ENCODE measurements at regions not wholly inside any gene's neighbourhood (a gene's known extent, or its start where the extent isn't known, plus 50 kb on each side); places are given as distances from the start of the nearest gene placed in this dataset.
A peak's percentile ranks its signal among the peaks of the same experiment; 100 is the strongest.

GRCh38 chr9:706606-707459, 134.7 kb upstream of the DMRT1 start (continued):
- TF ChIP-seq HES4 (CRISPR knock-in tag; IDR thresholded peaks at IDR 0.05; ENCODE audit: borderline replicate concordance) (no peak), IRF1 (CRISPR knock-in tag; IDR thresholded peaks at IDR 0.05; ENCODE audit: low read depth) (no peak), ZC3H4 (CRISPR knock-in tag; IDR thresholded peaks at IDR 0.05; ENCODE audit: borderline replicate concordance) (peak; percentile 36; the same call in 1 of the 2 replicates), HNF4A (CRISPR knock-in tag; IDR thresholded peaks at IDR 0.05) (no peak; the same call in 1 of the 2 replicates), ZNF674 (CRISPR knock-in tag; IDR thresholded peaks at IDR 0.05; ENCODE audit: low read depth) (no peak), REPIN1 (CRISPR knock-in tag; IDR thresholded peaks at IDR 0.05; ENCODE audit: borderline replicate concordance, low read depth) (no peak), ZNF569 (CRISPR knock-in tag; IDR thresholded peaks at IDR 0.05; ENCODE audit: borderline replicate concordance) (no peak), ZNF607 (CRISPR knock-in tag; IDR thresholded peaks at IDR 0.05; ENCODE audit: borderline replicate concordance) (no peak), SYNCRIP (IDR thresholded peaks at IDR 0.05; ENCODE audit: insufficient read depth, low read depth, low read length) (no peak), ATRX (CRISPR knock-in tag; IDR thresholded peaks at IDR 0.05; ENCODE audit: borderline replicate concordance) (no peak), ZNF274 (CRISPR knock-in tag; IDR thresholded peaks at IDR 0.05) (no peak), SAP130 (CRISPR knock-in tag; IDR thresholded peaks at IDR 0.05; ENCODE audit: low read depth) (peak; percentile 57), TBX3 (IDR thresholded peaks at IDR 0.05; ENCODE audit: borderline replicate concordance) (no peak), ZNF430 (CRISPR knock-in tag; IDR thresholded peaks at IDR 0.05) (peak; percentile 64), KLF11 (CRISPR knock-in tag; IDR thresholded peaks at IDR 0.05) (no peak), ZNF724P (CRISPR knock-in tag; IDR thresholded peaks at IDR 0.05; ENCODE audit: borderline replicate concordance) (no peak), SMARCE1 (IDR thresholded peaks at IDR 0.05; ENCODE audit: borderline replicate concordance) (no peak), FOXO1 (CRISPR knock-in tag; IDR thresholded peaks at IDR 0.05) (no peak), ZFP91 (CRISPR knock-in tag; IDR thresholded peaks at IDR 0.05; ENCODE audit: borderline replicate concordance) (0 out of 2 replicates have a peak, but pooled peaks have one; percentile 15), NR2F2 (IDR thresholded peaks at IDR 0.05; ENCODE audit: borderline replicate concordance, low read depth) (no peak), PAF1 (CRISPR knock-in tag; IDR thresholded peaks at IDR 0.05) (no peak), AGO1 (IDR thresholded peaks at IDR 0.05; ENCODE audit: low read depth, low read length, poor library complexity, severe bottlenecking) (no peak), ZNF567 (CRISPR knock-in tag; IDR thresholded peaks at IDR 0.05; ENCODE audit: borderline replicate concordance) (no peak), SP140L (CRISPR knock-in tag; IDR thresholded peaks at IDR 0.05; ENCODE audit: borderline replicate concordance) (no peak), ZNF549 (CRISPR knock-in tag; IDR thresholded peaks at IDR 0.05) (no peak), ZMYM3 (CRISPR knock-in tag; IDR thresholded peaks at IDR 0.05) (no peak), NFRKB (IDR thresholded peaks at IDR 0.05) (no peak), MTERF4 (CRISPR knock-in tag; IDR thresholded peaks at IDR 0.05) (no peak), ZNF775 (CRISPR knock-in tag; IDR thresholded peaks at IDR 0.05; ENCODE audit: borderline replicate concordance) (no peak; the same call in 1 of the 2 replicates), ATAD3A (CRISPR knock-in tag; IDR thresholded peaks at IDR 0.05) (no peak)

Data from HepG2 (cell line).